HepG2 (cell line): ENCODE measurements at regions not wholly inside any gene's neighbourhood (a gene's known extent, or its start where the extent isn't known, plus 50 kb on each side); places are given as distances from the start of the nearest gene placed in this dataset.

ENCODE experiments used
- ADNP ChIP-seq: sonication (generic); formaldehyde crosslinking; IDR thresholded peaks from 2 replicates; pipeline ENCODE4 v1.4.0; 2020; ENCODE audit warnings: missing genetic modification reagents
- AFF4 ChIP-seq: sonication (generic); formaldehyde crosslinking; IDR thresholded peaks from 2 replicates; pipeline ENCODE4 v1.4.0; 2020; ENCODE audit warnings: missing genetic modification reagents
- CBFB ChIP-seq: sonication (generic); formaldehyde crosslinking; IDR thresholded peaks from 2 replicates; pipeline ENCODE4 v1.4.0; 2020; ENCODE audit warnings: missing genetic modification reagents
- ERF ChIP-seq: IDR thresholded peaks from 2 replicates; pipeline ENCODE4 v1.6.1; 2018; ENCODE audit warnings: missing biosample characterization, missing genetic modification reagents
- ETV6 ChIP-seq: sonication (generic); formaldehyde crosslinking; conservative IDR thresholded peaks from 2 replicates; pipeline ENCODE4 v1.4.0; 2020; ENCODE audit warnings: missing genetic modification reagents
- KAT2B ChIP-seq: fragments of 150-350 bp; IDR thresholded peaks from 2 replicates; pipeline ENCODE4 v1.6.1; 2014; ENCODE audit warnings: low read depth, low read length, borderline replicate concordance
- KLF15 ChIP-seq: sonication (generic); formaldehyde crosslinking; IDR thresholded peaks from 2 replicates; pipeline ENCODE4 v1.8.1; 2023; ENCODE audit warnings: borderline replicate concordance, mild to moderate bottlenecking, inconsistent platforms, missing genetic modification reagents, mixed read lengths
- NONO ChIP-seq, 2 experiments: fragments of 450-650 bp in 1 of 2; sonication (generic) in 1 of 2; formaldehyde crosslinking in 1 of 2; IDR thresholded peaks in 1 of 2; conservative IDR thresholded peaks in 1 of 2; 2 replicates each; pipeline versions ENCODE4 v1.6.1 to v1.8.0; 2017 to 2022; ENCODE audit warnings: mild to moderate bottlenecking in 1 of 2, missing genetic modification reagents in 1 of 2, moderate library complexity in 1 of 2
- NR1H2 ChIP-seq: sonication (generic); formaldehyde crosslinking; IDR thresholded peaks from 2 replicates; pipeline ENCODE4 v1.8.1; 2022; ENCODE audit warnings: low read depth, missing genetic modification reagents, borderline replicate concordance
- SALL1 ChIP-seq: sonication (generic); formaldehyde crosslinking; IDR thresholded peaks from 2 replicates; pipeline ENCODE4 v1.8.0; 2022; ENCODE audit warnings: mild to moderate bottlenecking, missing genetic modification reagents
- ZBTB8A ChIP-seq: sonication (generic); formaldehyde crosslinking; IDR thresholded peaks from 2 replicates; pipeline ENCODE4 v1.4.0; 2020; ENCODE audit warnings: mild to moderate bottlenecking, low read depth, missing genetic modification reagents, borderline replicate concordance
- ZHX1 ChIP-seq: sonication (generic); formaldehyde crosslinking; IDR thresholded peaks from 2 replicates; pipeline ENCODE4 v1.8.1; 2022; ENCODE audit warnings: low read depth, mild to moderate bottlenecking, missing genetic modification reagents
- ZMYM3 ChIP-seq: sonication (generic); formaldehyde crosslinking; IDR thresholded peaks from 2 replicates; pipeline ENCODE4 v1.5.1; 2020; ENCODE audit warnings: mild to moderate bottlenecking, missing genetic modification reagents
- ZNF292 ChIP-seq: sonication (generic); formaldehyde crosslinking; IDR thresholded peaks from 2 replicates; pipeline ENCODE4 v1.8.1; 2022; ENCODE audit warnings: mild to moderate bottlenecking, low read depth, missing genetic modification reagents, borderline replicate concordance
- TF ChIP-seq, protein P1 (sequence below): sonication (generic); formaldehyde crosslinking; IDR thresholded peaks from 2 replicates; pipeline ENCODE4 v1.4.0; 2020; ENCODE audit warnings: missing genetic modification reagents
- TF ChIP-seq, protein P2 (sequence below): IDR thresholded peaks from 2 replicates; pipeline ENCODE4 v1.6.1; 2016; ENCODE audit warnings: missing biosample characterization, missing genetic modification reagents, low read depth
- TF ChIP-seq, protein P3 (sequence below): sonication (generic); formaldehyde crosslinking; IDR thresholded peaks from 2 replicates; pipeline ENCODE4 v1.8.1; 2023; ENCODE audit warnings: mild to moderate bottlenecking, missing genetic modification reagents

DNA sequence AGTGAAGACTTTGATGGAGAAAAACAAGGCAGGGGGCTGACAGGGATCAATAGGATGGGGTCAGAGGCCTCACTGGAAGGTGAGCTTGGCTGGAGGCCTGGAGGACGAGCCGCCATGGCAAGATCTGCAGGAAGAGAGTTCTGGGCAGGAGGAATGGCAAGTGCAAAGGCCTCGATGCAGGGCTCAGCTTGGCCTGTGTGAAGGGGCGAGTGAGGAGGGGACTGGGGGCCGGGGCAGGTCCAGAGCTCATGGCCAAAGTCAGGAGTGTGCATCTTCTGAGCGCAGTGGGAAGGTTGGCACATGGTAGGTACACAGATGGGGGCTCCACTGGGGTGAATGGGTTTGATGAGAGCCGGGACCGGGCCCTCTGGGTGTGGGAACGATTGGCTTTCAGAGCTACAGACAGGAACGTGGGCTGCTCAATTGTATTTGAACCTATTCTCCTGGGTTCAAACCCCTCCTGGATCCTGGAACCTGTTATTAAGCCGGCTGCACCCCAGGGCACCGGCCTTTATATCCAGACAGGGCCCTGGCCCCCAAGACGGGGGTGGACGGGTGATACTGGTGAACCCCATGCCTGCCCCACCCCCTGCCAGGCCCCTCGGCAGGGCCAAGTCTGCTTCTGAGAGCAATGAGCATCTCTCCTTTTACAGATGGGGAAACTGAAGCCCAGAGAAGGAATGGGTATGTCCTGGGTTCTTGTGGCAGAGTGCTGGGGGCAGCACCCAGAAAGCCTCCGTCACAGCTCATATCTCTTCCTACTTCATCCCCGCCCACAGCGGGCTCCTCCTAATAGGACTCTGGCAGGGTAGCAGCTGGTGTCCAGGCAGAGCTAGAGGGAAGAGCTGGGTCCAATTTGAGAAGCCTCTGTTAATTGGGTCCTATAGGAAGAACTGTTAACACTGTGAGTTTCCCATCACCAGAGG is 106.1 kb downstream of the CEBPB start (continued):
- TF ChIP-seq, protein P1, sequence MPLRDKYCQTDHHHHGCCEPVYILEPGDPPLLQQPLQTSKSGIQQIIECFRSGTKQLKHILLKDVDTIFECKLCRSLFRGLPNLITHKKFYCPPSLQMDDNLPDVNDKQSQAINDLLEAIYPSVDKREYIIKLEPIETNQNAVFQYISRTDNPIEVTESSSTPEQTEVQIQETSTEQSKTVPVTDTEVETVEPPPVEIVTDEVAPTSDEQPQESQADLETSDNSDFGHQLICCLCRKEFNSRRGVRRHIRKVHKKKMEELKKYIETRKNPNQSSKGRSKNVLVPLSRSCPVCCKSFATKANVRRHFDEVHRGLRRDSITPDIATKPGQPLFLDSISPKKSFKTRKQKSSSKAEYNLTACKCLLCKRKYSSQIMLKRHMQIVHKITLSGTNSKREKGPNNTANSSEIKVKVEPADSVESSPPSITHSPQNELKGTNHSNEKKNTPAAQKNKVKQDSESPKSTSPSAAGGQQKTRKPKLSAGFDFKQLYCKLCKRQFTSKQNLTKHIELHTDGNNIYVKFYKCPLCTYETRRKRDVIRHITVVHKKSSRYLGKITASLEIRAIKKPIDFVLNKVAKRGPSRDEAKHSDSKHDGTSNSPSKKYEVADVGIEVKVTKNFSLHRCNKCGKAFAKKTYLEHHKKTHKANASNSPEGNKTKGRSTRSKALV (CRISPR knock-in tag) = no peak
- TF ChIP-seq ZBTB8A (CRISPR knock-in tag) = no peak
- TF ChIP-seq ERF (CRISPR knock-in tag) = peak; percentile 54; the same call in 1 of the 2 replicates
- no peak for TF ChIP-seq KLF15 (CRISPR knock-in tag)
- no peak for TF ChIP-seq CBFB
- no peak for TF ChIP-seq ZHX1 (CRISPR knock-in tag)
- TF ChIP-seq NR1H2 = no peak
- no peak for TF ChIP-seq NONO (IDR thresholded peaks at IDR 0.05)
- 0 out of 2 replicates have a peak, but pooled peaks have one; percentile 10 for TF ChIP-seq NONO (CRISPR knock-in tag; conservative IDR thresholded peaks at IDR 0.05)
- TF ChIP-seq, protein P2, sequence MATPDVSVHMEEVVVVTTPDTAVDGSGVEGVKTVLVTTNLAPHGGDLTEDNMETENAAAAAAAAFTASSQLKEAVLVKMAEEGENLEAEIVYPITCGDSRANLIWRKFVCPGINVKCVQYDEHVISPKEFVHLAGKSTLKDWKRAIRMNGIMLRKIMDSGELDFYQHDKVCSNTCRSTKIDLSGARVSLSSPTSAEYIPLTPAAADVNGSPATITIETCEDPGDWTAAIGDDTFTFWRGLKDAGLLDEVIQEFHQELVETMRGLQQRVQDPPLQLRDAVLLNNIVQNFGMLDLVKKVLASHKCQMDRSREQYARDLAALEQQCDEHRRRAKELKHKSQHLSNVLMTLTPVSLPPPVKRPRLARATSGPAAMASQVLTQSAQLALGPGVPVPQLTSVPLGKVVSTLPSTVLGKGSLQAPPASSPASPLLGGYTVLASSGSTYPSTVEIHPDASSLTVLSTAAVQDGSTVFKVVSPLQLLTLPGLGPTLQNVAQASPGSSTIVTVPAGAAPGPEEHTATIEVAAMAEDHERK = no peak
- TF ChIP-seq ZNF292 (CRISPR knock-in tag) = peak; percentile 65; the same call in 1 of the 2 replicates
- TF ChIP-seq ZMYM3 (CRISPR knock-in tag) = peak; percentile 92
- peak; percentile 82 for TF ChIP-seq SALL1 (CRISPR knock-in tag)
- TF ChIP-seq ADNP (CRISPR knock-in tag) = 0 out of 2 replicates have a peak, but pooled peaks have one; percentile 52
- TF ChIP-seq, protein P3, sequence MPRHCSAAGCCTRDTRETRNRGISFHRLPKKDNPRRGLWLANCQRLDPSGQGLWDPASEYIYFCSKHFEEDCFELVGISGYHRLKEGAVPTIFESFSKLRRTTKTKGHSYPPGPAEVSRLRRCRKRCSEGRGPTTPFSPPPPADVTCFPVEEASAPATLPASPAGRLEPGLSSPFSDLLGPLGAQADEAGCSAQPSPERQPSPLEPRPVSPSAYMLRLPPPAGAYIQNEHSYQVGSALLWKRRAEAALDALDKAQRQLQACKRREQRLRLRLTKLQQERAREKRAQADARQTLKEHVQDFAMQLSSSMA (CRISPR knock-in tag) = no peak
- no peak for TF ChIP-seq KAT2B
- TF ChIP-seq ETV6 (CRISPR knock-in tag) = no peak
- TF ChIP-seq AFF4 (CRISPR knock-in tag) = no peak
